H9 (cell line): ENCODE measurements at regions not wholly inside any gene's neighbourhood (a gene's known extent, or its start where the extent isn't known, plus 50 kb on each side); places are given as distances from the start of the nearest gene placed in this dataset.

Experiments
- DNase-seq: peaks from one replicate; pipeline ENCODE4 v3.0.0-alpha.2; 2017
- H2AFZ ChIP-seq: one replicate; pipeline ENCODE4 v1.6.1; 2013; ENCODE audit warnings: mild to moderate bottlenecking, low read length, control low read depth, moderate library complexity
- H2AK5ac ChIP-seq: 2 replicates; pipeline ENCODE4 v1.6.1; 2013; ENCODE audit warnings: low read length, control low read depth, mixed read lengths; ENCODE audit not compliant: insufficient read length
- H2BK120ac ChIP-seq: one replicate; pipeline ENCODE4 v1.6.1; 2013; ENCODE audit warnings: low read depth, mild to moderate bottlenecking, low read length, control low read depth, inconsistent platforms; ENCODE audit not compliant: poor library complexity, severe bottlenecking
- H2BK12ac ChIP-seq: 2 replicates; pipeline ENCODE4 v1.6.1; 2013; ENCODE audit warnings: low read length, control low read depth, mixed read lengths, low read depth; ENCODE audit not compliant: insufficient read length
- H2BK15ac ChIP-seq: 2 replicates; pipeline ENCODE4 v1.6.1; 2013; ENCODE audit warnings: low read depth, low read length, control low read depth
- H2BK20ac ChIP-seq: one replicate; pipeline ENCODE4 v1.6.1; 2013; ENCODE audit warnings: low read depth, mild to moderate bottlenecking, low read length, control low read depth, inconsistent platforms; ENCODE audit not compliant: poor library complexity, severe bottlenecking
- H2BK5ac ChIP-seq: 2 replicates; pipeline ENCODE4 v1.6.1; 2013; ENCODE audit warnings: low read length, control low read depth, mixed read lengths; ENCODE audit not compliant: insufficient read length
- H3K14ac ChIP-seq: 2 replicates; pipeline ENCODE4 v1.6.1; 2013; ENCODE audit warnings: low read length, control low read depth; ENCODE audit not compliant: insufficient read depth
- H3K18ac ChIP-seq: 2 replicates; pipeline ENCODE4 v1.6.1; 2013; ENCODE audit warnings: low read depth, mild to moderate bottlenecking, mixed read lengths, low read length, control low read depth; ENCODE audit not compliant: insufficient read length
- H3K23ac ChIP-seq: 2 replicates; pipeline ENCODE4 v1.6.1; 2013; ENCODE audit warnings: low read length, control low read depth, mixed read lengths, low read depth; ENCODE audit not compliant: insufficient read length
- H3K23me2 ChIP-seq: 2 replicates; pipeline ENCODE4 v1.6.1; 2013; ENCODE audit warnings: low read depth, mild to moderate bottlenecking, mixed read lengths, low read length, control low read depth; ENCODE audit not compliant: insufficient read length, poor library complexity, severe bottlenecking
- H3K27ac ChIP-seq: 2 replicates; pipeline ENCODE4 v1.5.1; 2013; ENCODE audit warnings: low read length, control low read depth, mixed read lengths, low read depth; ENCODE audit not compliant: insufficient read length
- H3K27me3 ChIP-seq: 2 replicates; pipeline ENCODE4 v1.6.1; 2013; ENCODE audit warnings: low read length, control low read depth, inconsistent platforms; ENCODE audit not compliant: insufficient read depth
- H3K4ac ChIP-seq: 2 replicates; pipeline ENCODE4 v1.6.1; 2013; ENCODE audit warnings: low read depth, mild to moderate bottlenecking, control low read depth, inconsistent platforms, low read length, moderate library complexity
- H3K4me1 ChIP-seq: 2 replicates; pipeline ENCODE4 v1.6.1; 2013; ENCODE audit warnings: low read length, control low read depth, inconsistent platforms; ENCODE audit not compliant: insufficient read depth
- H3K4me2 ChIP-seq: 2 replicates; pipeline ENCODE4 v1.6.1; 2013; ENCODE audit warnings: low read length, control low read depth, mixed read lengths; ENCODE audit not compliant: insufficient read length, insufficient read depth
- H3K56ac ChIP-seq: 2 replicates; pipeline ENCODE4 v1.6.1; 2013; ENCODE audit warnings: low read depth, mild to moderate bottlenecking, mixed read lengths, low read length, control low read depth; ENCODE audit not compliant: insufficient read length
- H3K79me1 ChIP-seq: 2 replicates; pipeline ENCODE4 v1.6.1; 2013; ENCODE audit warnings: low read depth, mild to moderate bottlenecking, moderate library complexity, low read length, control low read depth, inconsistent platforms; ENCODE audit not compliant: insufficient read depth, poor library complexity, severe bottlenecking
- H3K79me2 ChIP-seq: 2 replicates; pipeline ENCODE4 v1.6.1; 2013; ENCODE audit warnings: low read length, control low read depth, inconsistent platforms; ENCODE audit not compliant: insufficient read depth
- H3K9ac ChIP-seq: 2 replicates; pipeline ENCODE4 v1.6.1; 2013; ENCODE audit warnings: low read length, control low read depth, mixed read lengths; ENCODE audit not compliant: insufficient read length; ENCODE audit errors: extremely low read depth
- H3K9me3 ChIP-seq: one replicate; pipeline ENCODE4 v1.6.1; 2013; ENCODE audit warnings: low read depth, low read length, inconsistent platforms; ENCODE audit not compliant: control insufficient read depth
- H3T11ph ChIP-seq: one replicate; pipeline ENCODE4 v1.6.1; 2013; ENCODE audit warnings: mild to moderate bottlenecking, low read length, control low read depth, inconsistent platforms
- H4K20me1 ChIP-seq: one replicate; pipeline ENCODE4 v1.6.1; 2013; ENCODE audit not compliant: control insufficient read depth, insufficient read length, insufficient read depth
- H4K5ac ChIP-seq: 2 replicates; pipeline ENCODE4 v1.6.1; 2013; ENCODE audit warnings: low read depth, mild to moderate bottlenecking, mixed read lengths, low read length, control low read depth; ENCODE audit not compliant: insufficient read length
- H4K8ac ChIP-seq: replicated peaks from 2 replicates; pipeline ENCODE4 v1.6.1; 2013; ENCODE audit warnings: low read length, control low read depth, mixed read lengths, low read depth; ENCODE audit not compliant: insufficient read length
- H4K91ac ChIP-seq: 2 replicates; pipeline ENCODE4 v1.6.1; 2013; ENCODE audit warnings: low read depth, mild to moderate bottlenecking, moderate library complexity, mixed read lengths, low read length, control low read depth; ENCODE audit not compliant: insufficient read length
- H3K27ac Mint-ChIP-seq, 3 experiments: 2 replicates in 2 of 3; 3 replicates in 1 of 3; pipeline ENCODE4 v1.8.0; 2020 to 2021; ENCODE audit warnings: mixed read lengths in 3 of 3, mild to moderate bottlenecking in 1 of 3, moderate library complexity in 1 of 3
- H3K27me3 Mint-ChIP-seq: 2 replicates; pipeline ENCODE4 v1.8.0; 2021; ENCODE audit warnings: low read depth, mild to moderate bottlenecking, moderate library complexity, mixed read lengths
- H3K36me3 Mint-ChIP-seq, 3 experiments: 2 replicates in 2 of 3; 3 replicates in 1 of 3; pipeline ENCODE4 v1.8.0; 2020 to 2021; ENCODE audit warnings: low read depth in 3 of 3, mixed read lengths in 3 of 3; ENCODE audit not compliant: insufficient read depth in 1 of 3
- H3K4me1 Mint-ChIP-seq, 2 experiments: 2 replicates each; pipeline ENCODE4 v1.8.0; 2020; ENCODE audit warnings: mixed read lengths in 2 of 2
- H3K4me3 Mint-ChIP-seq, 2 experiments: 2 replicates in 1 of 2; 3 replicates in 1 of 2; pipeline ENCODE4 v1.8.0; 2020 to 2021; ENCODE audit warnings: mild to moderate bottlenecking in 2 of 2, mixed read lengths in 2 of 2, moderate library complexity in 1 of 2
- H3K9me3 Mint-ChIP-seq, 2 experiments: 2 replicates in 1 of 2; 3 replicates in 1 of 2; pipeline ENCODE4 v1.8.0; 2020; ENCODE audit warnings: mild to moderate bottlenecking in 2 of 2, mixed read lengths in 2 of 2, moderate library complexity in 1 of 2
- CTCF ChIP-seq: fragments of 200-600 bp; sonication (generic); conservative IDR thresholded peaks from 3 replicates; pipeline ENCODE4 v1.8.0; 2021; ENCODE audit warnings: antibody characterized with exemption, mild to moderate bottlenecking
- whole genome bisulfite sequencing: extraction: QIAGEN DNeasy Blood & Tissue Kit; methylation state at CpG from one replicate; pipeline ENCODE4 v1.1.7; 2013; ENCODE audit warnings: missing lambda C conversion rate, low lambda C conversion rate, mixed read lengths; ENCODE audit not compliant: insufficient read length; ENCODE audit errors: extremely low coverage; 5-methylcytosine and 5-hydroxymethylcytosine counted together

GRCh38 chr15:98384328-98385029 is 263.9 kb upstream of the IGF1R start:
- no peak overlapping the region for H4K91ac ChIP-seq
- Mint-ChIP-seq H3K36me3 (peaks cover 0 to 6% (median 2%) of the 10 kb centered on the region in 3 experiments; a peak in 3 of 7 replicates), H3K27me3 (peaks cover 3% of the 10 kb centered on the region; the same call in 1 of the 2 replicates), H3K4me3 (no peak overlapping the region), H3K27ac (no peak overlapping the region; a peak in 1 of 7 replicates), H3K9me3 (peaks cover 0 to 7% of the 10 kb centered on the region in 2 experiments; a peak in 4 of 5 replicates), H3K4me1 (peaks cover 12 to 14% of the 10 kb centered on the region in 2 experiments)
- no peak overlapping the region for H2BK20ac ChIP-seq
- no peak overlapping the region for H2BK15ac ChIP-seq
- no peak overlapping the region for H3K27ac ChIP-seq
- H3K9ac ChIP-seq, result no peak overlapping the region
- no peak overlapping the region for H3K56ac ChIP-seq
- no peaks in the 10 kb centered on the region for H4K20me1 ChIP-seq
- H4K8ac ChIP-seq, result no peak overlapping the region
- H3K9me3 ChIP-seq, result no peaks in the 10 kb centered on the region
- H2BK120ac ChIP-seq, result no peak overlapping the region
- H3K79me2 ChIP-seq, result no peaks in the 10 kb centered on the region
- WGBS, result no CpG with 5 or more reads among the region's 9 CpGs
- H3K4ac ChIP-seq, result no peak overlapping the region
- H3K4me2 ChIP-seq, result no peak overlapping the region
- H4K5ac ChIP-seq, result no peak overlapping the region
- no peak overlapping the region for H2AFZ ChIP-seq
- no peaks in the 10 kb centered on the region for H3K79me1 ChIP-seq
- no peaks in the 10 kb centered on the region for H3K4me1 ChIP-seq
- DNase-seq, result no peak
- no peaks in the 10 kb centered on the region for H3K23me2 ChIP-seq
- H3K27me3 ChIP-seq, result no peaks in the 10 kb centered on the region
- no peak overlapping the region for H3T11ph ChIP-seq
- H3K14ac ChIP-seq, result no peak overlapping the region
- no peak for TF ChIP-seq CTCF
- H3K23ac ChIP-seq, result no peak overlapping the region
- H3K18ac ChIP-seq, result no peak overlapping the region
- H2BK12ac ChIP-seq, result no peak overlapping the region
- H2AK5ac ChIP-seq, result no peak overlapping the region
- no peak overlapping the region for H2BK5ac ChIP-seq
